HEK293 (cell line): ENCODE measurements at regions not wholly inside any gene's neighbourhood (a gene's known extent, or its start where the extent isn't known, plus 50 kb on each side); places are given as distances from the start of the nearest gene placed in this dataset.

ENCODE experiments used
- CTCF ChIA-PET: fragments of 350-600 bp; formaldehyde crosslinking; extraction: SDS; loops from one replicate; lab custom pipeline; 2021; ENCODE audit warnings: antibody characterized with exemption; lab: Yijun Ruan, JAX
- POLR2A ChIA-PET: fragments of 300-600 bp; formaldehyde crosslinking; extraction: SDS; loops from one replicate; lab custom pipeline; 2020; ENCODE audit warnings: antibody characterized with exemption, inconsistent platforms; lab: Yijun Ruan, JAX
- H3K27ac ChIP-seq: fragments of 200-500 bp; sonication (Bioruptor generic); 2 replicates; pipeline ENCODE4 v1.5.1; 2014; ENCODE audit warnings: low read depth, low read length, control low read depth, inconsistent platforms; ENCODE audit errors: extremely low read depth
- H3K36me3 ChIP-seq, 2 experiments: fragments of 200-500 bp in 1 of 2; sonication (Bioruptor generic) in 1 of 2; 1 replicate in 1 of 2; 2 replicates in 1 of 2; pipeline ENCODE4 v1.5.1; 2014 to 2017; ENCODE audit warnings: inconsistent platforms in 2 of 2, low read length in 2 of 2; ENCODE audit not compliant: control insufficient read depth in 2 of 2, insufficient read depth in 1 of 2
- H3K4me1 ChIP-seq: fragments of 200-500 bp; sonication (Bioruptor generic); 2 replicates; pipeline ENCODE4 v1.5.1; 2014; ENCODE audit warnings: mild to moderate bottlenecking, low read length, inconsistent platforms; ENCODE audit not compliant: control insufficient read depth, insufficient read depth
- H3K4me3 ChIP-seq: 2 replicates; pipeline ENCODE4 v1.5.1; 2011; ENCODE audit warnings: low read depth, mild to moderate bottlenecking, control low read depth, low read length, moderate library complexity
- H3K9me3 ChIP-seq: fragments of 200-500 bp; sonication (Bioruptor generic); 2 replicates; pipeline ENCODE4 v1.5.1; 2014; ENCODE audit warnings: low read depth, low read length, inconsistent platforms; ENCODE audit not compliant: control insufficient read depth, insufficient read depth
- ATF2 ChIP-seq: fragments of 450-650 bp; formaldehyde crosslinking; IDR thresholded peaks from 2 replicates; pipeline ENCODE4 v1.5.1; 2016; ENCODE audit warnings: missing biosample characterization, missing genetic modification characterization, low read depth
- HOXC10 ChIP-seq: sonication (generic); formaldehyde crosslinking; IDR thresholded peaks from 2 replicates; pipeline ENCODE4 v1.8.1; 2023; ENCODE audit warnings: mild to moderate bottlenecking, missing genetic modification reagents
- MEIS1 ChIP-seq: sonication (generic); formaldehyde crosslinking; IDR thresholded peaks from 2 replicates; pipeline ENCODE4 v1.8.1; 2022; ENCODE audit warnings: missing genetic modification reagents, mild to moderate bottlenecking, borderline replicate concordance
- PRDM6 ChIP-seq: fragments of 450-650 bp; formaldehyde crosslinking; IDR thresholded peaks from 2 replicates; pipeline ENCODE4 v1.5.1; 2017; ENCODE audit warnings: missing biosample characterization, missing genetic modification characterization
- TCF7L2 ChIP-seq: IDR thresholded peaks from 2 replicates; pipeline ENCODE4 v1.6.1; 2011; ENCODE audit warnings: low read depth, mild to moderate bottlenecking, inconsistent platforms, low read length, moderate library complexity, borderline replicate concordance
- ZBTB1 ChIP-seq: fragments of 450-650 bp; formaldehyde crosslinking; IDR thresholded peaks from 2 replicates; pipeline ENCODE4 v1.5.1; 2016; ENCODE audit warnings: missing biosample characterization, missing genetic modification characterization
- ZBTB44 ChIP-seq: fragments of 450-650 bp; IDR thresholded peaks from 2 replicates; pipeline ENCODE4 v1.5.1; 2018; ENCODE audit warnings: missing biosample characterization, mild to moderate bottlenecking, missing genetic modification characterization
- ZNF10 ChIP-seq: fragments of 450-650 bp; formaldehyde crosslinking; IDR thresholded peaks from 2 replicates; pipeline ENCODE4 v1.5.1; 2017; ENCODE audit warnings: missing biosample characterization, missing genetic modification characterization
- ZNF121 ChIP-seq: fragments of 450-650 bp; formaldehyde crosslinking; IDR thresholded peaks from 2 replicates; pipeline ENCODE4 v1.5.1; 2016; ENCODE audit warnings: missing biosample characterization, missing genetic modification characterization
- ZNF132 ChIP-seq: fragments of 450-650 bp; formaldehyde crosslinking; IDR thresholded peaks from 2 replicates; pipeline ENCODE4 v1.5.1; 2017; ENCODE audit warnings: missing biosample characterization, missing genetic modification characterization, borderline replicate concordance
- ZNF350 ChIP-seq: fragments of 450-650 bp; formaldehyde crosslinking; IDR thresholded peaks from 2 replicates; pipeline ENCODE4 v1.5.0; 2017; ENCODE audit warnings: missing biosample characterization, mild to moderate bottlenecking, missing genetic modification characterization
- ZNF404 ChIP-seq: fragments of 450-650 bp; formaldehyde crosslinking; IDR thresholded peaks from 2 replicates; pipeline ENCODE4 v1.5.1; 2017; ENCODE audit warnings: missing biosample characterization, missing genetic modification characterization
- ZNF416 ChIP-seq: fragments of 450-650 bp; formaldehyde crosslinking; IDR thresholded peaks from 2 replicates; pipeline ENCODE4 v1.5.1; 2016; ENCODE audit warnings: missing biosample characterization, missing genetic modification characterization
- ZNF488 ChIP-seq: fragments of 450-650 bp; formaldehyde crosslinking; IDR thresholded peaks from 2 replicates; pipeline ENCODE4 v1.5.1; 2016; ENCODE audit warnings: missing biosample characterization, missing genetic modification characterization
- ZNF544 ChIP-seq: fragments of 450-650 bp; formaldehyde crosslinking; IDR thresholded peaks from 2 replicates; pipeline ENCODE4 v1.5.0; 2017; ENCODE audit warnings: missing biosample characterization, missing genetic modification characterization
- ZNF558 ChIP-seq: fragments of 450-650 bp; formaldehyde crosslinking; IDR thresholded peaks from 2 replicates; pipeline ENCODE4 v1.5.1; 2016; ENCODE audit warnings: missing biosample characterization, missing genetic modification characterization
- ZNF600 ChIP-seq: fragments of 450-650 bp; formaldehyde crosslinking; IDR thresholded peaks from 2 replicates; pipeline ENCODE4 v1.5.1; 2016; ENCODE audit warnings: missing biosample characterization, missing genetic modification characterization
- ZNF610 ChIP-seq: fragments of 450-650 bp; formaldehyde crosslinking; IDR thresholded peaks from 2 replicates; pipeline ENCODE4 v1.5.1; 2016; ENCODE audit warnings: missing biosample characterization, missing genetic modification characterization, borderline replicate concordance
- ZNF645 ChIP-seq: fragments of 450-650 bp; formaldehyde crosslinking; IDR thresholded peaks from 2 replicates; pipeline ENCODE4; 2016; ENCODE audit warnings: missing biosample characterization, missing genetic modification characterization
- ZNF692 ChIP-seq: fragments of 450-650 bp; formaldehyde crosslinking; IDR thresholded peaks from 2 replicates; pipeline ENCODE4 v1.5.1; 2016; ENCODE audit warnings: missing biosample characterization, missing genetic modification characterization
- ZSCAN5A ChIP-seq: fragments of 450-650 bp; formaldehyde crosslinking; IDR thresholded peaks from 2 replicates; pipeline ENCODE4 v1.5.1; 2016; ENCODE audit warnings: missing biosample characterization, missing genetic modification characterization

- CTCF ChIA-PET = no interaction called here
Observed at GRCh38 chr9:16316456-16316855, 554.0 kb downstream of the BNC2 start.

GRCh38 chr9:16316911-16317817, 553.3 kb downstream of the BNC2 start:
- ChIA-PET POLR2A (no interaction called here), CTCF (no interaction called here)
- Histone ChIP-seq H3K4me1 (no peaks in the 10 kb centered on the region), H3K36me3 (no peaks in the 10 kb centered on the region), H3K27ac (no peak overlapping the region), H3K9me3 (no peaks in the 10 kb centered on the region), H3K4me3 (no peak overlapping the region)
- no peak for TF ChIP-seq ATF2 (tag by site-specific recombination)
- no peak for TF ChIP-seq ZNF692 (tag by site-specific recombination)
- no peak for TF ChIP-seq HOXC10
- no peak for TF ChIP-seq ZNF121 (tag by site-specific recombination)
- TF ChIP-seq TCF7L2 = no peak
- no peak for TF ChIP-seq ZNF610 (tag by site-specific recombination)
- TF ChIP-seq ZNF558 (tag by site-specific recombination) = no peak
- TF ChIP-seq ZNF10 (tag by site-specific recombination) = no peak
- no peak for TF ChIP-seq ZNF645 (tag by site-specific recombination)
- TF ChIP-seq ZNF132 (tag by site-specific recombination) = no peak
- TF ChIP-seq ZNF404 (tag by site-specific recombination) = no peak
- TF ChIP-seq ZNF488 (tag by site-specific recombination) = no peak
- no peak for TF ChIP-seq ZNF544
- TF ChIP-seq PRDM6 (tag by site-specific recombination) = no peak
- TF ChIP-seq ZNF600 (tag by site-specific recombination) = no peak
- no peak for TF ChIP-seq MEIS1 (CRISPR knock-in tag)
- TF ChIP-seq ZNF350 = no peak
- TF ChIP-seq ZBTB1 (tag by site-specific recombination) = no peak
- no peak for TF ChIP-seq ZNF416 (tag by site-specific recombination)

More at GRCh38 chr9:16316456-16316855, 554.0 kb downstream of the BNC2 start:
- Histone ChIP-seq H3K4me1 (no peaks in the 10 kb centered on the region), H3K27ac (no peak overlapping the region), H3K4me3 (no peak overlapping the region), H3K36me3 (no peaks in the 10 kb centered on the region), H3K9me3 (no peaks in the 10 kb centered on the region)
- POLR2A ChIA-PET = no interaction called here
- TF ChIP-seq ZSCAN5A (tag by site-specific recombination) (no peak), ZBTB44 (tag by site-specific recombination) (no peak)
